ENCODE measurements at regions not wholly inside any gene's neighbourhood (a gene's known extent, or its start where the extent isn't known, plus 50 kb on each side); places are given as distances from the start of the nearest gene placed in this dataset.

DNA sequence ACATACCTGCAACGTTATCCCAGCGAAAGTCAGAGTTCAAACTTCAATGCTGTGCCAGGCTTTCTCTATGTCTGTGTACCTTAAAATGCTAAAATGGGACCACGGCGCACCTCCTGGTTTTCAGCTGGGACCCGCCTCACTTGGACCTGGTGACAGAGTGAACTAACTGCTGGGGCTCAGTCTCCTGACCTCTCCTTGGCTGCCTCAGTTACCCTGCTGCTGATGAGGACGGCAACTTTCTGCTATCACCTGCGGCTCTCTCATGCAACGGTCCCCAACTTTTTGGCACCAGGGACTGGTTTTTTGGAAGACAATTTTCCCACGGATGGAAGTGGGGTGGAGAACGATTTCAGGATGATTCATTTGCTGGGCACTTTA is 402.8 kb downstream of the BRD1 start:
- FAIRE-seq (no peak), DNase-seq (ENCODE audit: insufficient read length, low spot score) (no peak)
- no peak for TF ChIP-seq POLR2AphosphoS5 (IDR thresholded peaks at IDR 0.05; ENCODE audit: low read depth, low read length)
- TF ChIP-seq POLR2A (IDR thresholded peaks at IDR 0.05; ENCODE audit: low read depth, low read length): no peak
- TF ChIP-seq TAF1 (IDR thresholded peaks at IDR 0.05; ENCODE audit: low read depth, low read length): no peak

DNA sequence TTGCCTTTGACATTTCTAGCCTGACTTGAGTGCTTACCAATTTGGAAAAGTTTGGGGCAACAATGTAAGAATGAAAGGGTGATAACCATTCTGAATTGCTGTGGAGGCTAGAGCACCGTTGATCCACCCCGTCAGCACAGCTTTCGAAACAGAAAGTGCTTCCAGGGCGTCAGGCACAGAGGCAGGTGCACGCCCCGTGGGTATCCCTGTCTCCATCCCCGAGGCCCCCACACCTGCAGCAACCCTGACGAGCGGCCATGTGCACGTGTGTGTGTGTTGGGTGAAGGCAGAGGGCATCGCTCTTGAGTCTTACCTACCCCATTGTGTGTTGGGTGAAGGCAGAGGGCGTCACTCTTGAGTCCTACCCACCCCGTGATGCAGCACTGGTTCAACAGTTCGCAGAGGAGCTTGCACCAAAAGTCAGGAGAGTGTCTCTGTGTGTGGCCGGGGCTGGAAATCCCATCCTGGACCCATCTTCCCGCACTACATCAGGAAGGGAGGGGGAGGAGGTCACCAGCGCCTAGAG is 404.5 kb downstream of the BRD1 start:
- TF ChIP-seq PAX5 (IDR thresholded peaks at IDR 0.05; ENCODE audit: insufficient read depth, low read length, severe bottlenecking): no peak
- no peak for TF ChIP-seq TAF1 (IDR thresholded peaks at IDR 0.05; ENCODE audit: low read depth, low read length)
- TF ChIP-seq POLR2AphosphoS5 (IDR thresholded peaks at IDR 0.05; ENCODE audit: low read depth, low read length): no peak
- TF ChIP-seq SPI1 (IDR thresholded peaks at IDR 0.05; ENCODE audit: low read depth, low read length): no peak
- no peak for TF ChIP-seq POU2F2 (IDR thresholded peaks at IDR 0.05; ENCODE audit: low read depth, low read length)
- no peak for TF ChIP-seq POLR2A (IDR thresholded peaks at IDR 0.05; ENCODE audit: low read depth, low read length)
- DNase-seq (ENCODE audit: insufficient read length, low spot score): no peak
- FAIRE-seq: no peak

DNA sequence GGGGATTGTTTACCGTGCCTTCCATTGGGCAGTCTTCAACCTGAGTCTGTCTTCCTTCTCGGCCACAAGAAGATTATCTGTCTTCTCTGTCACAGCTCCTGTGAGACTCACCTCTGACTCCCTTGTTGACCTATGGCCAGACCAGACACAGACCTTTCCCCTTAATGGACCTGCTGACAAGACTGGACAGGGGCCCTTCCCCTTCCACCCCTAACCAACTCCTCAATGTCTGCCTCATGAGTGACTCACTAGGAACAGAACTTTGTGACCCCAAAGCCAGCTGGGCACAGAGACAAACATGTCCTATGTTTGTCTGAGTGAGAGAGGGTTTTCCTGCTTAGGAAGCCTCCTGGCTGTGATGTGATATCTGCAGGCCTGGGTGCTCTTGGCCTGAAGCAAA is 405.0 kb downstream of the BRD1 start:
- TF ChIP-seq SPI1 (IDR thresholded peaks at IDR 0.05; ENCODE audit: low read depth, low read length) (no peak), POLR2A (IDR thresholded peaks at IDR 0.05; ENCODE audit: low read depth, low read length) (no peak), POU2F2 (IDR thresholded peaks at IDR 0.05; ENCODE audit: low read depth, low read length) (no peak), POLR2AphosphoS5 (IDR thresholded peaks at IDR 0.05; ENCODE audit: low read depth, low read length) (no peak), PAX5 (IDR thresholded peaks at IDR 0.05; ENCODE audit: insufficient read depth, low read length, severe bottlenecking) (no peak), TAF1 (IDR thresholded peaks at IDR 0.05; ENCODE audit: low read depth, low read length) (no peak)
- FAIRE-seq (no peak), DNase-seq (ENCODE audit: insufficient read length, low spot score) (no peak)

- DNase-seq (ENCODE audit: insufficient read length, low spot score) (no peak), FAIRE-seq (no peak)
- no peak for TF ChIP-seq TAF1 (IDR thresholded peaks at IDR 0.05; ENCODE audit: low read depth, low read length)
- no peak for TF ChIP-seq POLR2A (IDR thresholded peaks at IDR 0.05; ENCODE audit: low read depth, low read length)
- TF ChIP-seq PAX5 (IDR thresholded peaks at IDR 0.05; ENCODE audit: insufficient read depth, low read length, severe bottlenecking): no peak
- no peak for TF ChIP-seq POLR2AphosphoS5 (IDR thresholded peaks at IDR 0.05; ENCODE audit: low read depth, low read length)
- no peak for TF ChIP-seq SPI1 (IDR thresholded peaks at IDR 0.05; ENCODE audit: low read depth, low read length)
- TF ChIP-seq POU2F2 (IDR thresholded peaks at IDR 0.05; ENCODE audit: low read depth, low read length): no peak
Measured at GRCh38 chr22:49420651-49421050, 407.0 kb downstream of the BRD1 start.

GRCh38 chr22:49419661-49420060 is 408.0 kb downstream of the BRD1 start:
- no peak for TF ChIP-seq POU2F2 (IDR thresholded peaks at IDR 0.05; ENCODE audit: low read depth, low read length)
- TF ChIP-seq SPI1 (IDR thresholded peaks at IDR 0.05; ENCODE audit: low read depth, low read length): no peak
- no peak for TF ChIP-seq PAX5 (IDR thresholded peaks at IDR 0.05; ENCODE audit: insufficient read depth, low read length, severe bottlenecking)
- no peak for FAIRE-seq
- no peak for DNase-seq (ENCODE audit: insufficient read length, low spot score)

GRCh38 chr22:49418943-49419342 is 408.7 kb downstream of the BRD1 start:
- no peak for FAIRE-seq
- TF ChIP-seq POLR2AphosphoS5 (IDR thresholded peaks at IDR 0.05; ENCODE audit: low read depth, low read length) (no peak), SPI1 (IDR thresholded peaks at IDR 0.05; ENCODE audit: low read depth, low read length) (no peak), TAF1 (IDR thresholded peaks at IDR 0.05; ENCODE audit: low read depth, low read length) (no peak), POU2F2 (IDR thresholded peaks at IDR 0.05; ENCODE audit: low read depth, low read length) (no peak), PAX5 (IDR thresholded peaks at IDR 0.05; ENCODE audit: insufficient read depth, low read length, severe bottlenecking) (no peak), POLR2A (IDR thresholded peaks at IDR 0.05; ENCODE audit: low read depth, low read length) (no peak)
- no peak for DNase-seq (ENCODE audit: insufficient read length, low spot score)

- no peak for DNase-seq (ENCODE audit: insufficient read length, low spot score)
- TF ChIP-seq POU2F2 (IDR thresholded peaks at IDR 0.05; ENCODE audit: low read depth, low read length): no peak
- TF ChIP-seq POLR2AphosphoS5 (IDR thresholded peaks at IDR 0.05; ENCODE audit: low read depth, low read length): no peak
- TF ChIP-seq TAF1 (IDR thresholded peaks at IDR 0.05; ENCODE audit: low read depth, low read length): no peak
- no peak for TF ChIP-seq SPI1 (IDR thresholded peaks at IDR 0.05; ENCODE audit: low read depth, low read length)
- no peak for TF ChIP-seq POLR2A (IDR thresholded peaks at IDR 0.05; ENCODE audit: low read depth, low read length)
- no peak for TF ChIP-seq PAX5 (IDR thresholded peaks at IDR 0.05; ENCODE audit: insufficient read depth, low read length, severe bottlenecking)
- no peak for FAIRE-seq
Measured at GRCh38 chr22:49418341-49418894, 409.3 kb downstream of the BRD1 start.

GRCh38 chr22:49417833-49418232 is 409.8 kb downstream of the BRD1 start:
- no peak for DNase-seq (ENCODE audit: insufficient read length, low spot score)
- no peak for FAIRE-seq
- TF ChIP-seq SPI1 (IDR thresholded peaks at IDR 0.05; ENCODE audit: low read depth, low read length): no peak
- TF ChIP-seq POU2F2 (IDR thresholded peaks at IDR 0.05; ENCODE audit: low read depth, low read length): no peak
- no peak for TF ChIP-seq POLR2A (IDR thresholded peaks at IDR 0.05; ENCODE audit: low read depth, low read length)
- no peak for TF ChIP-seq TAF1 (IDR thresholded peaks at IDR 0.05; ENCODE audit: low read depth, low read length)
- TF ChIP-seq PAX5 (IDR thresholded peaks at IDR 0.05; ENCODE audit: insufficient read depth, low read length, severe bottlenecking): no peak
- TF ChIP-seq POLR2AphosphoS5 (IDR thresholded peaks at IDR 0.05; ENCODE audit: low read depth, low read length): no peak

DNA sequence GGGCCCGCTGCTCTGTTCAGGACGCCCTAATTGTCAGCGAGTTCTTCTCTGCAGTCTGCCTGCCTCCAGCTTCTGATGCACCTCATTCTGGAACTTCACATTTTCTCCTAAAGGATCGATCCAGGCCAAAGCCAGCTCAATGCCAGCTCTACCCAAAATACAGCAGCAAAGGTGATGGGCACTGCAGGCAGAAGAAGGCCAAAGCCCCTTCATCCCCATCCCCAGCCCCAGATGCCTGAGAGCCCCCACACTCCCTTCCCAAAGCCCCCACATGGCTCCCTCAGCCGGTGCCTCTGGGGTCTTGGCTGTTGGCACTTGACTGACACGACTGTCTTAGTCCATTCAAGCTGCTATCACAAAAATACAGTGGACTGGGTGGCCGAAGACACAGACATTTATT is 410.3 kb downstream of the BRD1 start:
- no peak for TF ChIP-seq SPI1 (IDR thresholded peaks at IDR 0.05; ENCODE audit: low read depth, low read length)
- no peak for TF ChIP-seq POLR2A (IDR thresholded peaks at IDR 0.05; ENCODE audit: low read depth, low read length)
- TF ChIP-seq POU2F2 (IDR thresholded peaks at IDR 0.05; ENCODE audit: low read depth, low read length): no peak
- no peak for FAIRE-seq

GRCh38 chr22:49415151-49415951 is 412.3 kb downstream of the BRD1 start:
- FAIRE-seq (no peak), DNase-seq (ENCODE audit: insufficient read length, low spot score) (no peak)
- TF ChIP-seq TAF1 (IDR thresholded peaks at IDR 0.05; ENCODE audit: low read depth, low read length) (no peak), POU2F2 (IDR thresholded peaks at IDR 0.05; ENCODE audit: low read depth, low read length) (no peak), PAX5 (IDR thresholded peaks at IDR 0.05; ENCODE audit: insufficient read depth, low read length, severe bottlenecking) (no peak), SPI1 (IDR thresholded peaks at IDR 0.05; ENCODE audit: low read depth, low read length) (no peak), POLR2A (IDR thresholded peaks at IDR 0.05; ENCODE audit: low read depth, low read length) (no peak), POLR2AphosphoS5 (IDR thresholded peaks at IDR 0.05; ENCODE audit: low read depth, low read length) (no peak)

More for the DNA sequence above, 410.3 kb downstream of the BRD1 start:
- DNase-seq (ENCODE audit: insufficient read length, low spot score): no peak

All from GM12891 (cell line).